ENCODE measurements at regions not wholly inside any gene's neighbourhood (a gene's known extent, or its start where the extent isn't known, plus 50 kb on each side); places are given as distances from the start of the nearest gene placed in this dataset.

DNA sequence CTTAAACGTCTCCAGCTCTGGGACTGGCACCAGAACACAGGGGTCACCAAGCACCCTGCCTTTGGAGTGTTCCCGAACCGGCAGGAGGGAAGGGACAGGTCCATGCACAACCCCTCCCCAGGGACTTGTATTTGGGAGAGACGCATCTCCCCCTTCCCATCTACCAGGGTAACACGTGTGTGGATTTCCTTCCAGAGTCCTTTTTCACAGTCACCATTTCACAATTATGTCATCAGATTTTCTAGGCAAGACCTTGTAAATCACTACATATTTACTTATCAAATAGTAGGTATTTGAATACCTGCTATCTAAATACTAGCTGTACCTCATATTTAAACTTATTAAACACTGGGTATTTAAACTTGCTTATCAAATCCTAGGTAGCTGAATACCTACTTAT lies 57.4 kb upstream of the AJAP1 start:
- ATAC-seq = no peak

DNA sequence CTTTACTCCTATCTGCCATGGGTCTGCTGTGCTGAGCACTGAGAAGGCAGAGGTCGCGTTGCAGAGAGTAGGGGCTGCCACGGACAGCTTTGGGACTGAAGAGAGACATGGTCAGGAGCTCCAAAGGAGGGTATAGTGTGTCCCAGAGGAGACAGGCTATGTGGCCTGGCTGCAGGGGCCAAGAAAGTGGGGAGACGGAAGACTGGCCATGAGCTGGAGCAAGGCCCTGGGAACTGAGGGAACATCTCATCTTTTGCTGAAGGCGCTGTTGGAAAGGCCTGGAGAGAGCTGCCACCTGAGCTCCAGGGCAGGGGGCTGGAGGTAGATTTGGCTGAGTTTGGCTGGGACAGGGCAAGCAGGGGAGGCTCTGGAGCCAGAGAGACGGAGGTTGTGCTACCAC lies 55.8 kb upstream of the AJAP1 start:
- no peak for ATAC-seq

DNA sequence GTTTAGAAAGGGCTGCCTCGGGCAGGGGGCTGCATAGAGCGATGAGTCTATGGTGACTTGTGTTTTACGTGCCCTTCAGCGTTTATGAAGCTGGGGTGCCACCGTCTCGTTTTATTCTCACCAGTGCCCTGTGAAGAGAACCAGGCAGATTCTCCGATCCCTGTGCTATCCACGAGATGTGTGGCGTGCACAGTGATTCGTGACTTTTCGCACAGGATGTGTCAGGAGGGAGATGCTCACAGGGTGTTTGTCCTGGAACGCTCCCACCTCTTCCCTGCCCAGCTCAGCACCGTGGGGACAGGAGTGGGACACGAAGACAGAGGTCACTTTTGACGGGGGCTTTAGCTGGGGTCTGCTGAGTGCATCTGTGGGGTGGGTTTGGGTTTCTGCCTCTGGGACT lies 54.9 kb upstream of the AJAP1 start:
- ATAC-seq = no peak

DNA sequence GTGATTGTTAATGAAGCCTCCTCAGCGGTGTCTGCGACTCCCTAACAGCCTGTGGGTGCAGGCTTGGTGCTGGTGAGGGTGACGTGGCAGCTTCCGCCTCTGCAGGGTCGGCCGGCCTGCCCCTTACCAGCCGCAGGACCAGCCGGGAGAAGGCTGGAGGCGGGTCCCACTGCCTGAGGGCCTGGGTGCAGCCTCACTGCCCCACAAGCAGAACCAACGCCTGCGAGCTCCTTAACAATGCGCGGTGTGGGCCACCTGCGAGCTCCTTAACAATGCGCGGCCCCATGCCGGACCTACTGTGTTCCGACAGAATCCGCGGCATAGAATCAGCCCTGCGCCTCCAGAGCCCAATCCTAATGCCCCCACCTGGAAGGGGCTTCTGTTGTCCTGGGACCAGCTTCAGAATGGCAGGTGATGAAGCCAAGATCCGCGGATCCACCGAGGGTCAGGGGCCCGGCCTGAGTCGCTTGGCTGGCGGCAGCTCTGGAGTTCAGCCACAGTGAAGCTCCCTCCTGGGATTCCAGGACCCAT lies 54.4 kb upstream of the AJAP1 start:
- ATAC-seq = no peak

DNA sequence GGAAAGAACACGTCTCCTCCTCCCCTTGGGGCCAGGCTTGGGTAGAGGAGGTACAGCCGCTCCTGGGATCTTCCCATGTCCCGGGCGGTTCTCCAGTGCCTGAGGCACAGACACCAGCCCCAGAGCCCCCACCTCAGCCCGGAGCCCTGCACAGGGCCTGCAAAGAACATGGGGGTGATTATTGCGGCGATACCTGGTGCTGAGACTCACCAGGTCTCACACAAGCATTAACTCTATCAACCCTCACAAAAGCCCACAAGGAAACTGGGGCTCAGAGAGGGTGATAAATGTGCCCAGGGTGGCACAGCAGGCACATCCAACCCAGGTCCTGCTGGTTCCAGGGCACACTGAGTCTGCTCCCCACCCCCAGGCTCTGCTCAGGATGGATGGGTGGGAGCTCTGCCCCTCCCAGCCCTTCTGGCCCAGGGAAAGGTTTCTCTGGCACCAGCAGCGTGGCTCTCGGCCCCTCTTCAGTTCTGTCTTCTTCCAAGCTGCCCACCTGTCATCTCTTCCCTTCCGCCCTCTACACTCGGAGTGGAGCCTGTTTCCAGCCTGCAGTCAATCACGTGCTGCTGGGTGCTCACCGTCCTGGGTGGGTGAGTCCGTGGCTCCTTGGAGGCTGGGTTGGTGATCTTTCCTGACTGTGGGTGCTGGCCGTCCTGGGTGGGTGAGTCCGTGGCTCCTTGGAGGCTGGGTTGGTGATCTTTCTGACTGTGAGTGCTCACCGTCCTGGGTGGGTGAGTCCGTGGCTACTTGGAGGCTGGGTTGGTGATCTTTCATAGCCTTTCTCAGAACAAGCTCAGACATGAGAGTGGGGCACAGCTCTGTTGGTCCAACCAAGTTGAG lies 53.6 kb upstream of the AJAP1 start:
- no peak for ATAC-seq

DNA sequence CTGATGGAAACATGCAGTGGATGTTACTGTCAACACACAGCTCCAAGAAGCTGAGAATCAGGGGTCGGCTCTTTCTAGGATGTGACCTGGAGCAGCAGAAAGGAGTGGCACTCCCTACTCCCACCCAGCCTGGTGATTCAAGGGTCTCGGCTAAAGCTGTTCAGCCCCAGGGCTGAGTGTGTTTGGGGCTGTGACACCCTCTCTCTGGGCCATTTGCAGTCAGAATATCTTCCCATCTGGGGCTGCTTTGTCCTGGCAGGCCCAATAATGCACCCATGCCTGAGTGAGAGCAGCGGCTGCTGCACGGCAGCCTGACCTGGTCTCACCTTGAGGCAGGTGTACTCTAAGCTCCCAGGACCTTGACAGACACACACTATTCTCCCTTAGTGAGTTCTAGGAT lies 52.5 kb upstream of the AJAP1 start:
- no peak for ATAC-seq

DNA sequence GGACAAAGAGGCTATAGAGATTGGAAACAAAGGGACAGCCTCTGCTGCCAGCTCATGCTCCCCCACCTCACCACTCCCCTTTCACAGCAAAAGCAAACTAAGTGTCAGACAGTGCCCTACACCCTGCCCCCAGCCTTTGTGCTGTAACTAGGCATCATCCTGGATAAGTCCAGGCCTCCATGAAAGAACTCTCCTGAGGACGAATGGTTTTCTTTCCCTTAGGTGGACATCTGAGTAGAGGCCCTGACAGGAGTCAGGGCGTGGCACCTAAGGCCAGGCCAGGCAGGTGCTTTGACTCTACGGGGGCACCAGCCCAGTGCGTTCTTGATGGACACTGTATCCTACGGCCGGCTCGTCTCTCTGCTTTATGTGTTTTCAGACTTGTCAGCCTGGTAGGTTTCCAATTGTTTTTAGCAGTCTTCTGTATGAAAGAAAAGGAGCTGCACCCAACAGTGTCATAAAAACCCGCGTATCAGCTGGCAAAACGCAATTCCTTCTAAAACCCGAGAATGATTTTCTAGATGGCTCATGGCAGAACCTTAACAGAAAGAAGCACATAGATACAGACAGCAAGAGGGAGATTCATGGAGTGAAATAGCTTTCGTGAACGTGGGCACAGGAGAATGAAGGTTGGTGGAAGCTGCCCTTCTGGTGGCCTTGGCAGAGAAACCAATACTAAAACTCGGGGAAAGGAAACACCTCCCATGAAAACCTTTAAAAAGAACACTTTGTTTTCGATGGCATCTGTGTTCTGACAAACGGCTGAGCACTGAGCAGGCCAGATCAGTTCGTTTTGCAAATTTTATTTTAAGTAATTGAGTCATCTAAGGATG lies 51.7 kb upstream of the AJAP1 start:
- ATAC-seq = no peak

DNA sequence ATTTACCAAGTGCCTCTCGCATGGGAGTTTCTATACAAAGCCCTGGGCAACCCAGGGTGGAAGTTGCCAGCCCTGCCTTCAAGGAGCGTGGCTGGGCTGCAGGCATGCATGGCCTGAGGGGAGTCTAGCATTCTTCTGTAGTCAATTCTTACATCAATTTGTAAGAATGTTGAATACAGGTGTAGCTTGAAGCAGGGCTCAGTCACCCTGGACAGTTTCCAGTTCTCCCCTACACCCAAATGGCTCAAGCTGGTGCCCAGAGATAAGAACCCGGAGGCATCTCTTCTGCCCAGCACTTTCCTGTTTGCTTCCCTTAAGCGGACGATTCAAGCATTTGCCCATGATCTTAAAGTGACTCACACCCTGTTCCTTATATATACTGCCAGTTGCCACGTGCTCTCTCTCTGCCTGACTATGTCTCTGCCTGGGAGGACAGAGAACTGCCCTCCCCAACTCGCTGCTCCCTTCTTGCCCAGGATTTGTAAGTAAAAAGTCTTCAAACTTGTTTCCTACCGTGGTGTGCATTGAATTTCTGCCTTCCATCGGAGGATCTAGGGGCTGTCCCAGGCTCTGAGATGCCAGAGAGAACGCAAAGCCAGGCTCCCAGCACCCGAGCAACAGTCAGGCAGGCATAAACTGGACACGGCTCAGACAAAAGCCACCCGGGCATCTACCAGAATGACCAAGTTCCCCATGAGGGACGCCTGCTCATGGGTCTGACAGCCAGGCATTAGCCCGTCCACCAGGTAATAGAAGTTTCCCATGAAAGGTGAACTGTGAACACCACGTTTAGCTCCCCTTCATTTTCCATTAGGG lies 50.9 kb upstream of the AJAP1 start:
- ATAC-seq = no peak
